ENCODE measurements at regions not wholly inside any gene's neighbourhood (a gene's known extent, or its start where the extent isn't known, plus 50 kb on each side); places are given as distances from the start of the nearest gene placed in this dataset.
"Not testable (repeated sequence)": the region's sequence is repeated elsewhere in the genome, so short reads cannot be mapped to it uniquely, and the experiment has no call there.

DNA sequence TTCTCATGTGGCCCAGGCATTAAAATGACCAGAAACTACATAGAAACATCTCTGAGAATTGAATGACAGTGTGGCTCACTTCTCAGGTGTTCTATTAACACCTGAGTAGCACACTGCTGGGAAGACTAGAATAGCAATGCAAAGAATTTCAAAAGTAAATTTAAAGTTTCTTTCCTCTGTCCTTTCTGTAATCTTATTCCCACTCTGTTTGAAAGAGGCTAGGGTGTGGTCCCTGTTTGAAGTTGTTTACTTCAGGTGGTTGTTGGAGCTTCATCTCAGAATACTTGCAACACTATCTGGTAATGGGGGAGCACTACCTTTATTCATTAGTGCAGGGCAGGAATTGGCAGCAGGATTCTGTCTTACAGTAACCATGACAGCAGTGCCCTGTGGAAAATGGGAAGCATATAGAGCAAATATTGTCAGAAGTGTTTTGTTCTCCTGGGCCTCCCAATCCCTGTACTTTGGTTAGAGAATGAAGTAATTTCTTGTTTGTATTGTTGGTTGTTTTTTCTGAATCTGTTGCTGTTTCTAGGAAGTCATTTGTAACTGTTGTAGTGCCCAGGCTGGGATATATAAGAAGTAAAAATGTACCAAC lies 1210.2 kb upstream of the ATXN8OS start:
- Histone ChIP-seq H3K9me3 (no peaks in the 10 kb centered on the region), H3K4me3 (no peak overlapping the region), H3K36me3 (no peaks in the 10 kb centered on the region), H3K27me3 (replicated peaks; ENCODE audit: insufficient read depth) (no peaks in the 10 kb centered on the region), H3K27ac (no peak overlapping the region), H3K4me1 (ENCODE audit: control insufficient read depth in 1 of 2, low read depth in 2 of 2) (no peaks in the 10 kb centered on the region)
- DNase-seq (ENCODE audit: low spot score) (no peak), ATAC-seq (ENCODE audit: insufficient number of reproducible peaks, low FRiP score, low read depth) (no peak)
- TF ChIP-seq, protein P1, sequence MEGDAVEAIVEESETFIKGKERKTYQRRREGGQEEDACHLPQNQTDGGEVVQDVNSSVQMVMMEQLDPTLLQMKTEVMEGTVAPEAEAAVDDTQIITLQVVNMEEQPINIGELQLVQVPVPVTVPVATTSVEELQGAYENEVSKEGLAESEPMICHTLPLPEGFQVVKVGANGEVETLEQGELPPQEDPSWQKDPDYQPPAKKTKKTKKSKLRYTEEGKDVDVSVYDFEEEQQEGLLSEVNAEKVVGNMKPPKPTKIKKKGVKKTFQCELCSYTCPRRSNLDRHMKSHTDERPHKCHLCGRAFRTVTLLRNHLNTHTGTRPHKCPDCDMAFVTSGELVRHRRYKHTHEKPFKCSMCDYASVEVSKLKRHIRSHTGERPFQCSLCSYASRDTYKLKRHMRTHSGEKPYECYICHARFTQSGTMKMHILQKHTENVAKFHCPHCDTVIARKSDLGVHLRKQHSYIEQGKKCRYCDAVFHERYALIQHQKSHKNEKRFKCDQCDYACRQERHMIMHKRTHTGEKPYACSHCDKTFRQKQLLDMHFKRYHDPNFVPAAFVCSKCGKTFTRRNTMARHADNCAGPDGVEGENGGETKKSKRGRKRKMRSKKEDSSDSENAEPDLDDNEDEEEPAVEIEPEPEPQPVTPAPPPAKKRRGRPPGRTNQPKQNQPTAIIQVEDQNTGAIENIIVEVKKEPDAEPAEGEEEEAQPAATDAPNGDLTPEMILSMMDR (IDR thresholded peaks at IDR 0.05) = no peak

GRCh38 chr13:68895696-68896095 lies 1211.9 kb upstream of the ATXN8OS start:
- Histone ChIP-seq H3K4me3 (no peak overlapping the region), H3K4me1 (ENCODE audit: control insufficient read depth in 1 of 2, low read depth in 2 of 2) (no peaks in the 10 kb centered on the region), H3K27me3 (replicated peaks; ENCODE audit: insufficient read depth) (no peaks in the 10 kb centered on the region), H3K36me3 (no peaks in the 10 kb centered on the region), H3K9me3 (no peaks in the 10 kb centered on the region), H3K27ac (no peak overlapping the region)
- DNase-seq (ENCODE audit: low spot score) = no peak
- TF ChIP-seq, protein P1 (IDR thresholded peaks at IDR 0.05) = no peak
- no peak for ATAC-seq (ENCODE audit: insufficient number of reproducible peaks, low FRiP score, low read depth)

DNA sequence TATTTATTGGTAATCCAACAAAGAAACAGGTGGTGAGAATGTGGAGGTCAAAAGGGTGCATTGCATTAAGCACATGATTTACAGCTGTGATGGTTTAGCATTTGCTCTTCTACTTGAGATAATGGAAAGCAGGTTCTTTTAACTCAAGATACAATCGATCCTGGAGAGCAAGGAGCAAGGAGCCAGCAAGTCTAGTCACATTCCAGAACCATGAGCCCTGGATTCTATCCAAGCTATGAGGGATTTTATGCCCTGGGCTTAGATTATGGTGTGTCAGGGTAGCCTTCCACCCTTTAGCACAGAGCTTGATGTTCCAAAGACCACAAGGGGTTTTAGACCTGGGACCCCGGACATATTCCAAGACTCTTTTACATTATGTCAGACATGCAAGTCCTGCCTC lies 1213.9 kb upstream of the ATXN8OS start:
- H3K4me3 ChIP-seq; H3K27ac ChIP-seq; ATAC-seq (ENCODE audit: insufficient number of reproducible peaks, low FRiP score, low read depth); DNase-seq (ENCODE audit: low spot score); H3K36me3 ChIP-seq; H3K27me3 ChIP-seq (replicated peaks; ENCODE audit: insufficient read depth); H3K9me3 ChIP-seq; H3K4me1 ChIP-seq (ENCODE audit: control insufficient read depth in 1 of 2, low read depth in 2 of 2): not testable (repeated sequence)

- not testable (repeated sequence) for H3K9me3 ChIP-seq; ATAC-seq (ENCODE audit: insufficient number of reproducible peaks, low FRiP score, low read depth)
These were observed 1215.0 kb upstream of the ATXN8OS start for GRCh38 chr13:68892596-68892995.

GRCh38 chr13:68890101-68890500 lies 1217.5 kb upstream of the ATXN8OS start:
- H3K27me3 ChIP-seq (replicated peaks; ENCODE audit: insufficient read depth); H3K9me3 ChIP-seq; H3K36me3 ChIP-seq; H3K4me1 ChIP-seq (ENCODE audit: control insufficient read depth in 1 of 2, low read depth in 2 of 2); DNase-seq (ENCODE audit: low spot score); ATAC-seq (ENCODE audit: insufficient number of reproducible peaks, low FRiP score, low read depth); H3K27ac ChIP-seq; H3K4me3 ChIP-seq: not testable (repeated sequence)

More at GRCh38 chr13:68892596-68892995, 1215.0 kb upstream of the ATXN8OS start:
- not testable (repeated sequence) for H3K4me1 ChIP-seq (ENCODE audit: control insufficient read depth in 1 of 2, low read depth in 2 of 2); H3K27ac ChIP-seq; H3K4me3 ChIP-seq; H3K27me3 ChIP-seq (replicated peaks; ENCODE audit: insufficient read depth); H3K36me3 ChIP-seq; DNase-seq (ENCODE audit: low spot score)

DNA sequence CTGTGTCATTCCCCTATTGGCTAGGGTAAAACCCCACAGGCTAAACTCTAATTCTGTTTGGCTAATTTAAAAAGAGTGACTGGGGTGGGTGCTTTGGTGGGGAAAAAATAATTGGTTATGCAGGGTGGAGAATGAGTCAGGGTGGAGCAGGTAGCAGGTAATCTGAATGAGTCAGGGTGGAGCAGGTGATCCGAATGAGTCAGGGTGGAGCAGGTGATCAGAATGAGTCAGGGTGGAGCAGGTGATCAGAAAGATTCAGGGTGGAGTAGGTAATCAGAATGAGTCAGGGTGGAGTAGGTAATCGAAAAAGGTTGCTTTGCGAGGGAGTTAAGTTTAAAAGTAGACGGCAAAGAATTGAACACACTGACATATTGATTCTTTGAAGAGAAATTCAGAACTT lies 1218.8 kb upstream of the ATXN8OS start:
- Histone ChIP-seq H3K27ac (no peak overlapping the region), H3K36me3 (no peaks in the 10 kb centered on the region), H3K9me3 (no peaks in the 10 kb centered on the region), H3K4me1 (ENCODE audit: control insufficient read depth in 1 of 2, low read depth in 2 of 2) (no peaks in the 10 kb centered on the region), H3K27me3 (replicated peaks; ENCODE audit: insufficient read depth) (no peaks in the 10 kb centered on the region), H3K4me3 (no peak overlapping the region)
- ATAC-seq (ENCODE audit: insufficient number of reproducible peaks, low FRiP score, low read depth) = no peak
- TF ChIP-seq, protein P1 (IDR thresholded peaks at IDR 0.05) = no peak
- no peak for DNase-seq (ENCODE audit: low spot score)

- Histone ChIP-seq H3K27ac (no peak overlapping the region), H3K4me3 (no peak overlapping the region), H3K9me3 (peaks cover 2% of the 10 kb centered on the region), H3K4me1 (ENCODE audit: control insufficient read depth in 1 of 2, low read depth in 2 of 2) (no peaks in the 10 kb centered on the region), H3K27me3 (replicated peaks; ENCODE audit: insufficient read depth) (no peaks in the 10 kb centered on the region), H3K36me3 (no peaks in the 10 kb centered on the region)
- no peak for ATAC-seq (ENCODE audit: insufficient number of reproducible peaks, low FRiP score, low read depth)
- no peak for DNase-seq (ENCODE audit: low spot score)
- TF ChIP-seq, protein P1 (IDR thresholded peaks at IDR 0.05) = no peak
These were observed 1235.3 kb upstream of the ATXN8OS start for GRCh38 chr13:68872338-68872737.
